ENCODE measurements at regions not wholly inside any gene's neighbourhood (a gene's known extent, or its start where the extent isn't known, plus 50 kb on each side); places are given as distances from the start of the nearest gene placed in this dataset.

DNA sequence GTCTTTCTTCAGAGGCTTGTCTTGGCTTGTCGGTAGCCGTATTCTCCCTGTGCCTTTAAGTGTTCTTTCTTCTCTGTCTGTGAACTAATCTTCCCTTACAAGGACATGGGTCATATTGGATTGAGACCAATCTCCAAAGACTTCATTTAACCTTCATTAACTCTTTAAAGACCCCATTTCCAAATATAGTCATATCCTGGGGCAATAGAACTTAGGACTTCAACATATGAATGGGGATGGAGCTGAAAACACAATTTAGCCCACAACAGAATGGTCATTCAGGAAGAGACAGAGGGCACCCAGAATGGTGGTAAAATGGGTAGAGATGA, 82.1 kb upstream of the TANK start:
- H3K36me3 Mint-ChIP-seq = peaks cover 3% of the 10 kb centered on the region
- peak overlapping the region; percentile 91 for H3K27ac Mint-ChIP-seq
- H3K4me1 Mint-ChIP-seq = peaks cover 41% of the 10 kb centered on the region
- H3K27me3 Mint-ChIP-seq = no peaks in the 10 kb centered on the region
- peaks cover 6% of the 10 kb centered on the region for H3K9me3 Mint-ChIP-seq
- no peak overlapping the region for H3K4me3 Mint-ChIP-seq
- DNase-seq = no peak

GRCh38 chr2:161085149-161085548, 75.1 kb upstream of the TANK start:
- H3K27ac Mint-ChIP-seq = no peak overlapping the region
- DNase-seq = no peak
- no peak overlapping the region for H3K4me3 Mint-ChIP-seq
- peaks cover 3% of the 10 kb centered on the region for H3K9me3 Mint-ChIP-seq
- no peaks in the 10 kb centered on the region for H3K36me3 Mint-ChIP-seq
- peaks cover 17% of the 10 kb centered on the region for H3K4me1 Mint-ChIP-seq
- no peaks in the 10 kb centered on the region for H3K27me3 Mint-ChIP-seq

- peaks cover 28% of the 10 kb centered on the region for H3K4me1 Mint-ChIP-seq
Measured at GRCh38 chr2:161088658-161089350, 71.4 kb upstream of the TANK start.

DNA sequence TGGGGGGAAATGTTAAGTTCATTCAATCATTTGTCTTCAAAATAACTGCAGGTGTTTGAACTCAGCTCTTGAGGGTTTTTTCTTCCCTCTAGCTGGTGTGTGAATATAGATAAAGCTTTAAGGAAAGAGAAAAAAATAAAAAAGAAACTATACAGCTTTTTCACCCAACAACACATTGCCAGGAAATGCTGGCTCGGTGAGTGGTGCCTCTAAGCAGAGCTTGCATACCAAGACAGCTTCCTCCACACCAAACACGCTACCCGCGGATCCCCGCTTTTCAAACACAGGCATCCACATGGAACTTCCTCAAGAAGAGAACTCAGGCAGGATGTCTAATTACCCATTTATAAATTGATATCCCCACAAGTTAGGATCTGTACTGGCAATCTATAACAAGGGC, 69.8 kb upstream of the TANK start:
- Mint-ChIP-seq H3K27me3 (no peaks in the 10 kb centered on the region), H3K27ac (peak overlapping the region; percentile 46), H3K9me3 (no peaks in the 10 kb centered on the region), H3K4me1 (peaks cover 23% of the 10 kb centered on the region), H3K4me3 (peak overlapping the region; percentile 16), H3K36me3 (no peaks in the 10 kb centered on the region)
- DNase-seq = no peak

More at GRCh38 chr2:161088658-161089350, 71.4 kb upstream of the TANK start:
- Mint-ChIP-seq H3K9me3 (no peaks in the 10 kb centered on the region), H3K4me3 (no peak overlapping the region), H3K27me3 (no peaks in the 10 kb centered on the region), H3K27ac (no peak overlapping the region), H3K36me3 (no peaks in the 10 kb centered on the region)
- DNase-seq = no peak

GRCh38 chr2:161095314-161095713, 64.9 kb upstream of the TANK start:
- H3K27me3 Mint-ChIP-seq = no peaks in the 10 kb centered on the region

GRCh38 chr2:161096336-161096735, 63.9 kb upstream of the TANK start:
- no peaks in the 10 kb centered on the region for H3K4me1 Mint-ChIP-seq
- H3K36me3 Mint-ChIP-seq = peaks cover 4% of the 10 kb centered on the region
- H3K27me3 Mint-ChIP-seq = no peaks in the 10 kb centered on the region
- no peak for DNase-seq
- no peak overlapping the region for H3K4me3 Mint-ChIP-seq
- H3K27ac Mint-ChIP-seq = no peak overlapping the region
- peaks cover 9% of the 10 kb centered on the region for H3K9me3 Mint-ChIP-seq

More at GRCh38 chr2:161095314-161095713, 64.9 kb upstream of the TANK start:
- peaks cover 4% of the 10 kb centered on the region for H3K36me3 Mint-ChIP-seq
- no peak overlapping the region for H3K27ac Mint-ChIP-seq
- no peak overlapping the region for H3K4me3 Mint-ChIP-seq
- no peak for DNase-seq
- H3K4me1 Mint-ChIP-seq = peaks cover 9% of the 10 kb centered on the region
- peaks cover 9% of the 10 kb centered on the region for H3K9me3 Mint-ChIP-seq

GRCh38 chr2:161097157-161097556, 63.1 kb upstream of the TANK start:
- Mint-ChIP-seq H3K9me3 (peaks cover 9% of the 10 kb centered on the region), H3K36me3 (peaks cover 4% of the 10 kb centered on the region), H3K4me3 (no peak overlapping the region), H3K4me1 (no peaks in the 10 kb centered on the region), H3K27ac (no peak overlapping the region), H3K27me3 (no peaks in the 10 kb centered on the region)
- no peak for DNase-seq

- Mint-ChIP-seq H3K9me3 (peaks cover 9% of the 10 kb centered on the region), H3K4me1 (peaks cover 17% of the 10 kb centered on the region), H3K27me3 (no peaks in the 10 kb centered on the region), H3K4me3 (no peak overlapping the region), H3K36me3 (peaks cover 7% of the 10 kb centered on the region), H3K27ac (no peak overlapping the region)
- no peak for DNase-seq
Measured at GRCh38 chr2:161100211-161100895, 59.9 kb upstream of the TANK start.

- Mint-ChIP-seq H3K27ac (no peak overlapping the region), H3K4me3 (no peak overlapping the region), H3K4me1 (peaks cover 18% of the 10 kb centered on the region), H3K27me3 (no peaks in the 10 kb centered on the region), H3K9me3 (peaks cover 9% of the 10 kb centered on the region), H3K36me3 (peaks cover 7% of the 10 kb centered on the region)
- no peak for DNase-seq
Measured at GRCh38 chr2:161101406-161101805, 58.8 kb upstream of the TANK start.

- Mint-ChIP-seq H3K4me1 (peaks cover 18% of the 10 kb centered on the region), H3K27ac (no peak overlapping the region), H3K27me3 (no peaks in the 10 kb centered on the region), H3K9me3 (peaks cover 8% of the 10 kb centered on the region), H3K4me3 (no peak overlapping the region), H3K36me3 (peaks cover 4% of the 10 kb centered on the region)
- no peak for DNase-seq
Measured at GRCh38 chr2:161102770-161103450, 57.3 kb upstream of the TANK start.

DNA sequence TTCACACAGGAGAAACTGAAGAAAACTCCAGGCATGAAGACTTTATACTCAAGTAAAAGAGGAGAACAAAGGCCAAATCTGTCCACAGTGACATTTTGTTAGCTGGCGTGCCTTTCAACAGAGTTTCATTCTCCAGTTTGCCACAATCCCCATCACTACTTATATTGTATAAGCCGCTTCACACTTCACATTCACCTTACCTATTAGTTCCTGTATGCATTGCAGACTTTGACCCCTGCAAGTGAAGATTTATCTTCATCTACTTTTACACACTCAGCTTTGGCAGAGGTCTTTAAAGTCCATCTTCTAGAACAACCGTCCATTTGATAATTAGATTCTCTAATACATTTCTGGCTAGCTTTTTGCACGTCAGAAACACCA, 56.8 kb upstream of the TANK start:
- Mint-ChIP-seq H3K36me3 (peaks cover 3% of the 10 kb centered on the region), H3K27me3 (no peaks in the 10 kb centered on the region), H3K4me1 (peaks cover 18% of the 10 kb centered on the region), H3K9me3 (peaks cover 5% of the 10 kb centered on the region), H3K27ac (no peak overlapping the region), H3K4me3 (no peak overlapping the region)
- DNase-seq = no peak

GRCh38 chr2:161104054-161104553, 56.1 kb upstream of the TANK start:
- Mint-ChIP-seq H3K4me3 (no peak overlapping the region), H3K27me3 (no peaks in the 10 kb centered on the region), H3K4me1 (peaks cover 18% of the 10 kb centered on the region), H3K9me3 (peaks cover under 1% of the 10 kb centered on the region), H3K27ac (peak overlapping the region; percentile 18), H3K36me3 (peaks cover 3% of the 10 kb centered on the region)
- DNase-seq = no peak

DNA sequence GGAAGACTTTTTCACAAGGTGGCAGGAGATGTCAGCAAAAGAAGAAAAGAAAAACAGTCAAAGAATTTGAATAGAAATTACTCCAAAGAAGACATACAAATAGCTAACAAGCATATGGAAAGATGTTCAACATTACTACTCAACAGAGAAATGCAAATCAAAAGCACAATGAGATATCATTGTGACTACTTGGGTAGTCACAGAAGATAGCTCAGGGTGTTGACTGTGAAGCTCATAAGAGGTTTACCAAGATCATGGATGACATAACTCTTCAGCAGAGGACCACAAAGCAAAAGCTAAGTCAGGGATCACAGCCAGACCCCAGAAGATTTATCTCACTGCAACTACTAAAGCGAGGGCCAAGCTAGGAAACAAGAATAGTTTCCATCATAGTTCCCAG, 53.0 kb upstream of the TANK start:
- no peak for DNase-seq

More for the DNA sequence above, 53.0 kb upstream of the TANK start:
- Mint-ChIP-seq H3K9me3 (no peaks in the 10 kb centered on the region), H3K4me3 (no peak overlapping the region), H3K4me1 (peaks cover 18% of the 10 kb centered on the region), H3K27me3 (no peaks in the 10 kb centered on the region), H3K27ac (no peak overlapping the region), H3K36me3 (peaks cover 3% of the 10 kb centered on the region)
